Gastrocnemius medialis (tissue), 4 donors: ENCODE measurements at regions not wholly inside any gene's neighbourhood (a gene's known extent, or its start where the extent isn't known, plus 50 kb on each side); places are given as distances from the start of the nearest gene placed in this dataset.

Experiments
- POLR2A ChIP-seq, 2 donors: fragments of 450-650 bp; IDR thresholded peaks; one replicate each; pipeline ENCODE4 v1.6.1; 2017; ENCODE audit warnings: antibody characterized with exemption in 2 of 2, mild to moderate bottlenecking in 2 of 2, moderate library complexity in 2 of 2
- TF ChIP-seq, protein P1 (sequence below), 5 experiments: fragments of 450-650 bp in 3 of 5; fragments of 200-600 bp in 2 of 5; sonication (generic) in 2 of 5; IDR thresholded peaks in 4 of 5; conservative IDR thresholded peaks in 1 of 5; 1 replicate in 4 of 5; 2 replicates in 1 of 5; pipeline ENCODE4 v1.5.1; 2016 to 2019; ENCODE audit warnings: antibody characterized with exemption in 5 of 5, mild to moderate bottlenecking in 3 of 5, moderate library complexity in 3 of 5

DNA sequence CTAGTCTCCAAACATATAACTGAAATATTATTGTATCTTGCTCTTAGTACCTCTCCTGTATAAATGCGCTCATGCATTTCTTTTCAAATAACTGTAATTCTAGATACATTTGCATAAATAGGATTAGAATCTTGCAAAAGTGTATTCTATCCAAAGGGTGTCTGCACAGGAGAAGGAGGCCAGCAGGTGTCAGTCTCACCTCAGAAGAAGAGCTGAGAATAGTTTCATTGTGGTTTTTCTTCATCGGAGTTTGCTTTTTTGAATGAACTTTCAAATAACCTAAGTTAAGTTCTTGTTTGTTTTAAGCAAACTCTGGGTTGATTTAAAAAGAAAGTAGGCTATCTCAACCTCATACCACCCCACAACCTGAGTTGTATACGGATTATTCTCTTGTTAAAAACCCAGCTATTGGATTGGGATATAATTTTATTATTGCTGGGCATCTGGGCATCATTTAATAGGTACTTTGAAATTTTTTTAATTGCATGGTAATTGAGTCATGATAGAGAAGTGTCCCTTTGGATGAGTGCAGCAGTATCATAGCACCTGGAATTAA lies 125.0 kb upstream of the MLIP start:
- no peak for TF ChIP-seq POLR2A (IDR thresholded peaks at IDR 0.05)
- TF ChIP-seq, protein P1, sequence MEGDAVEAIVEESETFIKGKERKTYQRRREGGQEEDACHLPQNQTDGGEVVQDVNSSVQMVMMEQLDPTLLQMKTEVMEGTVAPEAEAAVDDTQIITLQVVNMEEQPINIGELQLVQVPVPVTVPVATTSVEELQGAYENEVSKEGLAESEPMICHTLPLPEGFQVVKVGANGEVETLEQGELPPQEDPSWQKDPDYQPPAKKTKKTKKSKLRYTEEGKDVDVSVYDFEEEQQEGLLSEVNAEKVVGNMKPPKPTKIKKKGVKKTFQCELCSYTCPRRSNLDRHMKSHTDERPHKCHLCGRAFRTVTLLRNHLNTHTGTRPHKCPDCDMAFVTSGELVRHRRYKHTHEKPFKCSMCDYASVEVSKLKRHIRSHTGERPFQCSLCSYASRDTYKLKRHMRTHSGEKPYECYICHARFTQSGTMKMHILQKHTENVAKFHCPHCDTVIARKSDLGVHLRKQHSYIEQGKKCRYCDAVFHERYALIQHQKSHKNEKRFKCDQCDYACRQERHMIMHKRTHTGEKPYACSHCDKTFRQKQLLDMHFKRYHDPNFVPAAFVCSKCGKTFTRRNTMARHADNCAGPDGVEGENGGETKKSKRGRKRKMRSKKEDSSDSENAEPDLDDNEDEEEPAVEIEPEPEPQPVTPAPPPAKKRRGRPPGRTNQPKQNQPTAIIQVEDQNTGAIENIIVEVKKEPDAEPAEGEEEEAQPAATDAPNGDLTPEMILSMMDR (IDR thresholded peaks at IDR 0.05 in 4 of 5, conservative IDR thresholded peaks at IDR 0.05 in 1 of 5), result peak; percentile 66 to 82 (median 79)
